ENCODE measurements at regions not wholly inside any gene's neighbourhood (a gene's known extent, or its start where the extent isn't known, plus 50 kb on each side); places are given as distances from the start of the nearest gene placed in this dataset.

DNA sequence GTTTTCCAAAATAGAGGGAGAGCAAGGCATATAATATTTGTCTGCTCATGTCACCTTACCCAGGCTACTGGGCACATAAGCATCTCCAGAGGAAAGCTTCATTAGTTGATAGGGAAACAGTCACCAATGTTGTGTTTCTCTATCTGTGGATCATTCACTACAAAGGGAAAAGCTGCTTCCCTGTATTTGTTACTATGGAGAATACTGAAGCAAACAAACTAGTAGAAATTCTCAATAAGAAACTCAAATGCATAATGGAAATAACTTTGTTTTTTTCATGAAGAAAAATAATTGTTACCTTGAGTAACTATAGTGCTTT, 138.2 kb downstream of the PCSK1 start (continued):
- TF ChIP-seq, protein P1, sequence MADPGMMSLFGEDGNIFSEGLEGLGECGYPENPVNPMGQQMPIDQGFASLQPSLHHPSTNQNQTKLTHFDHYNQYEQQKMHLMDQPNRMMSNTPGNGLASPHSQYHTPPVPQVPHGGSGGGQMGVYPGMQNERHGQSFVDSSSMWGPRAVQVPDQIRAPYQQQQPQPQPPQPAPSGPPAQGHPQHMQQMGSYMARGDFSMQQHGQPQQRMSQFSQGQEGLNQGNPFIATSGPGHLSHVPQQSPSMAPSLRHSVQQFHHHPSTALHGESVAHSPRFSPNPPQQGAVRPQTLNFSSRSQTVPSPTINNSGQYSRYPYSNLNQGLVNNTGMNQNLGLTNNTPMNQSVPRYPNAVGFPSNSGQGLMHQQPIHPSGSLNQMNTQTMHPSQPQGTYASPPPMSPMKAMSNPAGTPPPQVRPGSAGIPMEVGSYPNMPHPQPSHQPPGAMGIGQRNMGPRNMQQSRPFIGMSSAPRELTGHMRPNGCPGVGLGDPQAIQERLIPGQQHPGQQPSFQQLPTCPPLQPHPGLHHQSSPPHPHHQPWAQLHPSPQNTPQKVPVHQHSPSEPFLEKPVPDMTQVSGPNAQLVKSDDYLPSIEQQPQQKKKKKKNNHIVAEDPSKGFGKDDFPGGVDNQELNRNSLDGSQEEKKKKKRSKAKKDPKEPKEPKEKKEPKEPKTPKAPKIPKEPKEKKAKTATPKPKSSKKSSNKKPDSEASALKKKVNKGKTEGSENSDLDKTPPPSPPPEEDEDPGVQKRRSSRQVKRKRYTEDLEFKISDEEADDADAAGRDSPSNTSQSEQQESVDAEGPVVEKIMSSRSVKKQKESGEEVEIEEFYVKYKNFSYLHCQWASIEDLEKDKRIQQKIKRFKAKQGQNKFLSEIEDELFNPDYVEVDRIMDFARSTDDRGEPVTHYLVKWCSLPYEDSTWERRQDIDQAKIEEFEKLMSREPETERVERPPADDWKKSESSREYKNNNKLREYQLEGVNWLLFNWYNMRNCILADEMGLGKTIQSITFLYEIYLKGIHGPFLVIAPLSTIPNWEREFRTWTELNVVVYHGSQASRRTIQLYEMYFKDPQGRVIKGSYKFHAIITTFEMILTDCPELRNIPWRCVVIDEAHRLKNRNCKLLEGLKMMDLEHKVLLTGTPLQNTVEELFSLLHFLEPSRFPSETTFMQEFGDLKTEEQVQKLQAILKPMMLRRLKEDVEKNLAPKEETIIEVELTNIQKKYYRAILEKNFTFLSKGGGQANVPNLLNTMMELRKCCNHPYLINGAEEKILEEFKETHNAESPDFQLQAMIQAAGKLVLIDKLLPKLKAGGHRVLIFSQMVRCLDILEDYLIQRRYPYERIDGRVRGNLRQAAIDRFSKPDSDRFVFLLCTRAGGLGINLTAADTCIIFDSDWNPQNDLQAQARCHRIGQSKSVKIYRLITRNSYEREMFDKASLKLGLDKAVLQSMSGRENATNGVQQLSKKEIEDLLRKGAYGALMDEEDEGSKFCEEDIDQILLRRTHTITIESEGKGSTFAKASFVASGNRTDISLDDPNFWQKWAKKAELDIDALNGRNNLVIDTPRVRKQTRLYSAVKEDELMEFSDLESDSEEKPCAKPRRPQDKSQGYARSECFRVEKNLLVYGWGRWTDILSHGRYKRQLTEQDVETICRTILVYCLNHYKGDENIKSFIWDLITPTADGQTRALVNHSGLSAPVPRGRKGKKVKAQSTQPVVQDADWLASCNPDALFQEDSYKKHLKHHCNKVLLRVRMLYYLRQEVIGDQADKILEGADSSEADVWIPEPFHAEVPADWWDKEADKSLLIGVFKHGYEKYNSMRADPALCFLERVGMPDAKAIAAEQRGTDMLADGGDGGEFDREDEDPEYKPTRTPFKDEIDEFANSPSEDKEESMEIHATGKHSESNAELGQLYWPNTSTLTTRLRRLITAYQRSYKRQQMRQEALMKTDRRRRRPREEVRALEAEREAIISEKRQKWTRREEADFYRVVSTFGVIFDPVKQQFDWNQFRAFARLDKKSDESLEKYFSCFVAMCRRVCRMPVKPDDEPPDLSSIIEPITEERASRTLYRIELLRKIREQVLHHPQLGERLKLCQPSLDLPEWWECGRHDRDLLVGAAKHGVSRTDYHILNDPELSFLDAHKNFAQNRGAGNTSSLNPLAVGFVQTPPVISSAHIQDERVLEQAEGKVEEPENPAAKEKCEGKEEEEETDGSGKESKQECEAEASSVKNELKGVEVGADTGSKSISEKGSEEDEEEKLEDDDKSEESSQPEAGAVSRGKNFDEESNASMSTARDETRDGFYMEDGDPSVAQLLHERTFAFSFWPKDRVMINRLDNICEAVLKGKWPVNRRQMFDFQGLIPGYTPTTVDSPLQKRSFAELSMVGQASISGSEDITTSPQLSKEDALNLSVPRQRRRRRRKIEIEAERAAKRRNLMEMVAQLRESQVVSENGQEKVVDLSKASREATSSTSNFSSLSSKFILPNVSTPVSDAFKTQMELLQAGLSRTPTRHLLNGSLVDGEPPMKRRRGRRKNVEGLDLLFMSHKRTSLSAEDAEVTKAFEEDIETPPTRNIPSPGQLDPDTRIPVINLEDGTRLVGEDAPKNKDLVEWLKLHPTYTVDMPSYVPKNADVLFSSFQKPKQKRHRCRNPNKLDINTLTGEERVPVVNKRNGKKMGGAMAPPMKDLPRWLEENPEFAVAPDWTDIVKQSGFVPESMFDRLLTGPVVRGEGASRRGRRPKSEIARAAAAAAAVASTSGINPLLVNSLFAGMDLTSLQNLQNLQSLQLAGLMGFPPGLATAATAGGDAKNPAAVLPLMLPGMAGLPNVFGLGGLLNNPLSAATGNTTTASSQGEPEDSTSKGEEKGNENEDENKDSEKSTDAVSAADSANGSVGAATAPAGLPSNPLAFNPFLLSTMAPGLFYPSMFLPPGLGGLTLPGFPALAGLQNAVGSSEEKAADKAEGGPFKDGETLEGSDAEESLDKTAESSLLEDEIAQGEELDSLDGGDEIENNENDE (IDR thresholded peaks at IDR 0.05; ENCODE audit: insufficient replicate concordance, low read length): no peak
- TF ChIP-seq HDAC6 (IDR thresholded peaks at IDR 0.05; ENCODE audit: low read depth, low read length) (no peak), RBBP5 (IDR thresholded peaks at IDR 0.05; ENCODE audit: borderline replicate concordance, low read depth, low read length) (no peak), RFX5 (IDR thresholded peaks at IDR 0.05; ENCODE audit: borderline replicate concordance, low read depth, low read length) (no peak), EGR1 (IDR thresholded peaks at IDR 0.05; ENCODE audit: borderline replicate concordance, low read depth, low read length) (no peak), SP2 (IDR thresholded peaks at IDR 0.05; ENCODE audit: low read length) (no peak), CBX5 (IDR thresholded peaks at IDR 0.05; ENCODE audit: low read depth, low read length) (no peak), FOSL1 (IDR thresholded peaks at IDR 0.05; ENCODE audit: insufficient read depth, low read depth, low read length) (no peak), YY1 (IDR thresholded peaks at IDR 0.05; ENCODE audit: low read depth, low read length) (no peak)
- TF ChIP-seq, protein P2, sequence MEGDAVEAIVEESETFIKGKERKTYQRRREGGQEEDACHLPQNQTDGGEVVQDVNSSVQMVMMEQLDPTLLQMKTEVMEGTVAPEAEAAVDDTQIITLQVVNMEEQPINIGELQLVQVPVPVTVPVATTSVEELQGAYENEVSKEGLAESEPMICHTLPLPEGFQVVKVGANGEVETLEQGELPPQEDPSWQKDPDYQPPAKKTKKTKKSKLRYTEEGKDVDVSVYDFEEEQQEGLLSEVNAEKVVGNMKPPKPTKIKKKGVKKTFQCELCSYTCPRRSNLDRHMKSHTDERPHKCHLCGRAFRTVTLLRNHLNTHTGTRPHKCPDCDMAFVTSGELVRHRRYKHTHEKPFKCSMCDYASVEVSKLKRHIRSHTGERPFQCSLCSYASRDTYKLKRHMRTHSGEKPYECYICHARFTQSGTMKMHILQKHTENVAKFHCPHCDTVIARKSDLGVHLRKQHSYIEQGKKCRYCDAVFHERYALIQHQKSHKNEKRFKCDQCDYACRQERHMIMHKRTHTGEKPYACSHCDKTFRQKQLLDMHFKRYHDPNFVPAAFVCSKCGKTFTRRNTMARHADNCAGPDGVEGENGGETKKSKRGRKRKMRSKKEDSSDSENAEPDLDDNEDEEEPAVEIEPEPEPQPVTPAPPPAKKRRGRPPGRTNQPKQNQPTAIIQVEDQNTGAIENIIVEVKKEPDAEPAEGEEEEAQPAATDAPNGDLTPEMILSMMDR (IDR thresholded peaks at IDR 0.05; ENCODE audit: control extremely low read depth in 1 of 3, insufficient read depth in 1 of 3, low read depth in 1 of 3, low read length in 3 of 3): no peak

Data from H1 (cell line).